Thoracic aorta (tissue), 2 donors: ENCODE measurements at regions not wholly inside any gene's neighbourhood (a gene's known extent, or its start where the extent isn't known, plus 50 kb on each side); places are given as distances from the start of the nearest gene placed in this dataset.

Experiments
- ATAC-seq: fragments of 150-250 bp; one replicate; pipeline ENCODE4 v1.8.0; 2017; ENCODE audit warnings: low read depth; ENCODE audit not compliant: insufficient number of reproducible peaks, low FRiP score
- DNase-seq: peaks from one replicate; pipeline ENCODE4 v3.0.0-alpha.2; 2020; ENCODE audit warnings: low spot score
- H3K27ac ChIP-seq, 2 donors: fragments of 200-600 bp; sonication (generic); 1 replicate in 1 of 2; 2 replicates in 1 of 2; pipeline ENCODE4 v1.5.1; 2016; ENCODE audit warnings: mild to moderate bottlenecking in 2 of 2, moderate library complexity in 2 of 2
- H3K27me3 ChIP-seq: fragments of 200-600 bp; sonication (generic); replicated peaks from 2 replicates; pipeline ENCODE4 v1.6.0; 2016; ENCODE audit warnings: mild to moderate bottlenecking; ENCODE audit not compliant: insufficient read depth
- H3K36me3 ChIP-seq: fragments of 200-600 bp; sonication (generic); one replicate; pipeline ENCODE4 v1.5.1; 2016
- H3K4me1 ChIP-seq, 2 donors: fragments of 200-600 bp; sonication (generic); 1 replicate in 1 of 2; 2 replicates in 1 of 2; pipeline versions ENCODE4 v1.5.1 to v1.6.0; 2016; ENCODE audit warnings: low read depth in 2 of 2, mild to moderate bottlenecking in 1 of 2; ENCODE audit not compliant: control insufficient read depth in 1 of 2
- H3K4me3 ChIP-seq: fragments of 200-600 bp; sonication (generic); 2 replicates; pipeline ENCODE4 v1.5.1; 2016; ENCODE audit warnings: mild to moderate bottlenecking
- H3K9me3 ChIP-seq: fragments of 200-600 bp; sonication (generic); 2 replicates; pipeline ENCODE4 v1.5.1; 2016
- CTCF ChIP-seq: fragments of 200-600 bp; sonication (generic); IDR thresholded peaks from one replicate; pipeline ENCODE4 v1.5.1; 2019; ENCODE audit warnings: antibody characterized with exemption

- H3K27ac ChIP-seq = no peak overlapping the region
- H3K27me3 ChIP-seq = no peaks in the 10 kb centered on the region
- no peak for TF ChIP-seq CTCF
- no peaks in the 10 kb centered on the region for H3K4me1 ChIP-seq
- H3K36me3 ChIP-seq = no peaks in the 10 kb centered on the region
- ATAC-seq (no peak), DNase-seq (no peak)
- H3K4me3 ChIP-seq = no peak overlapping the region
- no peaks in the 10 kb centered on the region for H3K9me3 ChIP-seq
These were observed 85.2 kb upstream of the INSIG1 start for GRCh38 chr7:155212301-155213015.

- TF ChIP-seq CTCF = no peak
- no peak overlapping the region for H3K27ac ChIP-seq
- no peak for DNase-seq
- no peaks in the 10 kb centered on the region for H3K9me3 ChIP-seq
- no peak for ATAC-seq
- no peak overlapping the region for H3K4me3 ChIP-seq
- H3K27me3 ChIP-seq = no peaks in the 10 kb centered on the region
- H3K36me3 ChIP-seq = no peaks in the 10 kb centered on the region
- H3K4me1 ChIP-seq = no peaks in the 10 kb centered on the region
These were observed 84.3 kb upstream of the INSIG1 start for GRCh38 chr7:155213385-155213784.

- Histone ChIP-seq H3K27ac (no peak overlapping the region), H3K9me3 (no peaks in the 10 kb centered on the region), H3K4me1 (no peaks in the 10 kb centered on the region), H3K36me3 (no peaks in the 10 kb centered on the region), H3K27me3 (no peaks in the 10 kb centered on the region), H3K4me3 (no peak overlapping the region)
- ATAC-seq = no peak
- no peak for TF ChIP-seq CTCF
- DNase-seq = no peak
These were observed 83.5 kb upstream of the INSIG1 start for GRCh38 chr7:155213955-155214740.

GRCh38 chr7:155215576-155216325, 81.9 kb upstream of the INSIG1 start:
- no peaks in the 10 kb centered on the region for H3K36me3 ChIP-seq
- DNase-seq = no peak
- TF ChIP-seq CTCF = no peak
- no peak overlapping the region for H3K27ac ChIP-seq
- no peaks in the 10 kb centered on the region for H3K4me1 ChIP-seq
- no peaks in the 10 kb centered on the region for H3K27me3 ChIP-seq
- H3K9me3 ChIP-seq = no peaks in the 10 kb centered on the region
- no peak for ATAC-seq
- no peak overlapping the region for H3K4me3 ChIP-seq
